GM10847 (cell line): ENCODE measurements at regions not wholly inside any gene's neighbourhood (a gene's known extent, or its start where the extent isn't known, plus 50 kb on each side); places are given as distances from the start of the nearest gene placed in this dataset.

Experiments used
- POLR2A ChIP-seq: IDR thresholded peaks from 2 replicates; pipeline ENCODE4 v1.6.1; 2011; ENCODE audit not compliant: insufficient read length; ENCODE audit errors: extremely low read depth

- no peak for TF ChIP-seq POLR2A
Observed at GRCh38 chr16:85312642-85313525, 200.6 kb upstream of the CIBAR2 start.

- no peak for TF ChIP-seq POLR2A
Observed at GRCh38 chr16:85313526-85314301, 201.4 kb upstream of the CIBAR2 start.

DNA sequence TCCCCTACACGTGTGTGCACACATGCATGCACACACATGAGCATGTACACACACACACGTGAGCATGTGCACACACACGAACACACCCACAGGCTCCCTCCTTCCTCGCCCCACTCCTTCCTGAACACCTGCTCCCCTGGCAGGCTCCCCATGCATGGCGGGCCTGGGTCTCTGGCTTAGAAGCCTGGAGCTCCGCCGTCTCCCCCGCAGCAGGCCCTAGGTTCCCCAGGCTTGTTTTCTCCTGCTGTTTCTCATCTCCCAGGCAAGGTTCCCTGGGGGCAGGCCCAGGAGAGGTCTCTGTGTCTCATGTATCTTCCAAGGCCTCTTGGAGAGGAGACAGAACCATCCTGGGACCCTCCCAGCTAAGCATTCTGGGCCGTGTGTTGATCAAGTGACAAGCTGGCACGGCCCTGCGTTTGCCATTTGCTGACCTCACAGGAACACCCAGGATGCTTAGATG lies 202.3 kb upstream of the CIBAR2 start:
- no peak for TF ChIP-seq POLR2A

- TF ChIP-seq POLR2A = no peak
Observed at GRCh38 chr16:85315866-85316265, 203.6 kb upstream of the CIBAR2 start.

DNA sequence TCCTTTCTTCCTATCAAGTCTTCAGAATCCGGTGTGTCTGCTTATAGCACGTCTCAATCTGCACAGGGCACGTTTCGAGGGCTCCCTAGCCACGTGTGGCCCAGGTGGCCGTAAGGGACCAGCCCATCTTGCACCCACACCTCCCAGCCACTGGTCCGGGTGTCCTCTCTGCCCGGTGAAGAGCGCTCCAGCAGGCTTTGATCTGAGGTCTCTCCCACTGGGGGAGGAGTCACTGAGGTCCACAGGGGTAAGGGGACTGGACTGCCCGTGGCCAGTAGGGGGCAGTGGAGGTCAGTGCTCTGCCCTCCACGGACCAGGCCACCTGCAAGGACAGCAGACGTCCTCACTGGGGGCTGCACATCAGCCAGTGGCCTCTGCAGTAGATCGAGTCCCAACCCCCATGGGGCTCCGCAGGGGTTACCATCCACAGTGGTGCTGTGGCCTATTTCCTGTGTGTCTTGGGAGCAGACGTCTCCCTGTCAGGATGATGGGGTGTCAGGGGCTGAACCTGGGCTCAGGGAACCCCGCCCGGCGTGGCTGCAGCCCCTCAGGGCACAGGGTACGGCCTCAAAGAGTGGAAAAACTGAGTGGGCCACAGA lies 204.1 kb upstream of the CIBAR2 start:
- no peak for TF ChIP-seq POLR2A

DNA sequence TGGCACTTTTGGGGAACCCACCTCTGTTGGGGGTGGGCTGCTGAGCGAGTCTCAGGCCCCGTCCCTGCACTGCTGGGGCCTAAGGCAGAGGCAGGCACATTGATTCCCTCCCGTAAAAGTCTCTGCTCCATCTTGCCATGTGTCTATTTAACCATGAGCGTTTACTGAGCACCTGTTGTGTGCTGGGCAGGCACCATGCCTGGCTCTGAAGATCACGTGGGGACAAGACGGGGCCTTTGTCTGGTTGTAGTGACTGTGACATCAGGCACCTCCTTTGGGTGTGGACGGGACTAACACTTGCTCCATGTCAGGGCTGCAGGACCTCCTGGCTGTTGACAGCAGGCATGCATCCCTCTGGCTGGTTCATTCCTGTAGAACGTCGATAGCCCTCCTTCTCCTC lies 204.7 kb upstream of the CIBAR2 start:
- TF ChIP-seq POLR2A = no peak

DNA sequence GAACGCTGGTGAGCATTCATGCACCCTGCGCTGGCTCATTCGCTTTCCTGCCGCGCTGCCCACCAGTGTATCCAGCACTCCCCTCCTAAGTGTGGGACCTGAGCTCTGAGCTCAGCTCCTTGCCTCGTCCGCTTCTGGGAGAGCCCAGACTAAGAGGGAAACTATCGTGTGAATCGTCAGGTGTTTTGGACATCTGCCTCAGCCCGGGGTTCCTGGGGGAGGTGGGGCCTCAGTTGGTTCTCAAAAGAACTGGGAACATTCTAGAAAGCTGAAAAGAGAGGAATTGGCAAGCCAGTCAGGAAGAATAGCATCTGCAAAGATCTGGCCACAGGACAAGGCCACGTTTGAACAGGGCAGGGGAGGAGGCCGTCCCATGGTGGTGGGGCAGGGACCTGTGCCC lies 205.4 kb upstream of the CIBAR2 start:
- TF ChIP-seq POLR2A = no peak

GRCh38 chr16:85319208-85319983 lies 207.1 kb upstream of the CIBAR2 start:
- no peak for TF ChIP-seq POLR2A

DNA sequence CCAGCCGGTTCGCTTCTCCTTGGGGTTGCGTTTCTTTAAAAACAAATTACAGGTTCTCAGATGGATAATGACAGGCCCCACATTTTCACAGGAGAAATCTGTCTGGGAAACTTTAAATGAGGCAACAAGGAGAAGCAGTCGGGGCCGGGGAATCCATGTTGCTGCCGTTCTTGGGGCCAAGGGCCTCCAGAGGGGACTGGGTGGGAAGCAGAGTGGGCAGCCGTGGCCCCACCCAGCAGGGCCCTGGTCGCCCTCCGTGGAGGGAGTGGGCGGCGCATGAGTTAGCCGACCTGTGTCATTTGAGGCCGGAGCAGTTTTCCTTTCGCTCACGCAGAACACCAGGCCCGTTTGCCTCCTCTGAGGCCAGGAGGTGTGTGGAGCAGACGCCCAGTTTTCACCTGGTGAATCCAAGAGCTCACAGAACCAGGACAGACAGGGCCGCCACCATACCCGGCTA lies 207.7 kb upstream of the CIBAR2 start:
- TF ChIP-seq POLR2A = no peak

DNA sequence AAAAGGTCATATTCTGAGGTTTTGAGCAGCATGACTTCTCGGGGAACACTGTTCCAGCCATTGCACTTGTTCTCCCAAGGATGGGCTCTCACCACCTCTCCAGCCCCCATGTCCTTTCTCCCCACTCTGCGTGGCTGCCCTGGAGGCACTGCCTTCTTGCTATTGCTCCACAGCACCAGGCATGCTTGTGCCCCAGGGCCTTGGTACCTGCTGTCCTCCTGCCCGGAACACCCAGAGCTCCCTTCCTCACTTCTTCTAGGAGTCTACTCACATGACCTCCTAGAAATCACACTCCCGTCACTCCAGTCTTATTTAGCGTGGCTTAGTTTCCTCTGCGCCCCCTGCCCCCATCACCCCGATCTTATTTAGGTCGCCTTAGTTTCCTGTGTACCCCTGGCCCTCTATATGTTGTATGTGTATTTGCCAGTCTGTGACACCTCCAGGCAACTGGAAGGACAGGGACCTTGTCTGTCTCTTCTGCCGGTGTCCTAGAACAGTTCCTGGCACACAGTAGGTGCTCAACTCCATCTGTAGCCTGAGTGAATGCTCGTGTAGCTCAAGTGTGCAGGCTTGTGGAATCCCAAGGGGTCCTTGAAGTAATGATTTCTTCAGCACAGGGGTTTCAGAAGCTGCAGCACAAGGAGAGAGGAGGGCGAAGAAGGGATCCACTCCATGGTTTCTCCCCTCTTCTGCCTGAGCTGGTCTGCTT lies 208.6 kb upstream of the CIBAR2 start:
- TF ChIP-seq POLR2A = no peak

DNA sequence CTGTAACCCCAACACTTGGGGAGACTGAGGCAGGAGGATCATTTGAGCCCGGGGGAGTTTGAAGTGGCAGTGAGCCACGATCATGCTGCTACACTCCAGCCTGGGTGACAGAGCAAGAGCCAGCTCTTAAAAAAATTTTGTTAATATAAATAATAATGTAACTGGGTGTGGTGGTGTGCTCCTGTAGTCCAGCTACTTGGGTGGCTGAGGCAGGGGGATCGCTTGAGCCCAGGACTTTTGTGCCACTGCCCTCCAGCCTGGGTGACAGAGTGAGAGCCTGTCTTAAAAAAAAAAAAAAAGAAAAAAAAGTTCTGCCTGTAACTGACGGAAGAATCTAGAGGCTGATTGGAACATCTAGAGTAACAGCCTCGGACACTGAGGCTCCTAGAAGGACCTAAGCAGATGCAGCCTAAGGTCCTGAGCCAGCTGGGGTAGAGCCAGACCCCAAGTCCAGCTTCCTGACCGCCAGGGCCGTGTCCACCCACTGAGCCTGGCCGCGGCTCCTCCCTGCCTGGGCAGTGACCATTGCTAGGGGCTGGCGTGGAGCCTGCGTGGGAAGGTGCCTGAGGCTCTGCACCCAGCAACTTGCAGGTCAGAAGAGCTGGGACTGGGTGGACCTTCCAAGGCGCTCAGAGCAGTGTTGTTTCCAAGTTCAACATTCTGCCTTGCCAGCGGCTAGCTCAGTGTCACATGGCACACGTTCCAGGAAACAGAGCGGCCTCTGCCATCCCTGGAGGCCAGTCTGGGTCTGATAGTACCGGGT lies 209.4 kb upstream of the CIBAR2 start:
- no peak for TF ChIP-seq POLR2A

GRCh38 chr16:85323230-85323960 lies 211.1 kb upstream of the CIBAR2 start:
- TF ChIP-seq POLR2A = no peak

DNA sequence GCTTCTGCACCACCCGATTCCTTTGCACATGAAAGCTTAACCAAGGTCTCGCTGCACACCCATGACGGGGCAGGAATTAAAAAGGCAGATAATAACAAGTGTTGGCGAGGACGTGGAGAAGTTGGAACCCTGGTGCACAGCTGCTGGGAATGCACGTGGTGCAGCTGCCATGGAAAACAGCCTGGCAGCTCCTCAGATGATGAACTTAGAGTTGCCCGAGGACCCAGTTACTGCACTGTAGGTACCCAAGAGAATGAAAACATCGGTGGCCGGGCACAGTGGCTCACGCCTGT lies 211.6 kb upstream of the CIBAR2 start:
- no peak for TF ChIP-seq POLR2A
